HEK293 (cell line): ENCODE measurements at regions not wholly inside any gene's neighbourhood (a gene's known extent, or its start where the extent isn't known, plus 50 kb on each side); places are given as distances from the start of the nearest gene placed in this dataset.

Experiments
- YY1 ChIP-seq: fragments of 450-650 bp; formaldehyde crosslinking; IDR thresholded peaks from 2 replicates; pipeline ENCODE4 v1.5.1; 2018; ENCODE audit warnings: missing biosample characterization, missing genetic modification characterization
- ZBTB1 ChIP-seq: fragments of 450-650 bp; formaldehyde crosslinking; IDR thresholded peaks from 2 replicates; pipeline ENCODE4 v1.5.1; 2016; ENCODE audit warnings: missing biosample characterization, missing genetic modification characterization
- ZBTB11 ChIP-seq: fragments of 450-650 bp; formaldehyde crosslinking; conservative IDR thresholded peaks from 2 replicates; pipeline ENCODE4 v1.5.1; 2016; ENCODE audit warnings: low read depth, missing biosample characterization, missing genetic modification characterization
- ZBTB7A ChIP-seq: fragments of 450-650 bp; formaldehyde crosslinking; IDR thresholded peaks from 2 replicates; pipeline ENCODE4 v1.5.1; 2016; ENCODE audit warnings: low read depth, missing biosample characterization, missing genetic modification characterization
- ZNF121 ChIP-seq: fragments of 450-650 bp; formaldehyde crosslinking; IDR thresholded peaks from 2 replicates; pipeline ENCODE4 v1.5.1; 2016; ENCODE audit warnings: missing biosample characterization, missing genetic modification characterization
- ZNF585B ChIP-seq: fragments of 450-650 bp; formaldehyde crosslinking; IDR thresholded peaks from 2 replicates; pipeline ENCODE4 v1.5.1; 2016; ENCODE audit warnings: missing biosample characterization, missing genetic modification characterization
- ZNF747 ChIP-seq: fragments of 450-650 bp; formaldehyde crosslinking; IDR thresholded peaks from 2 replicates; pipeline ENCODE4 v1.5.1; 2016; ENCODE audit warnings: missing biosample characterization, missing genetic modification characterization
- TF ChIP-seq, protein P1 (sequence below): fragments of 450-650 bp; formaldehyde crosslinking; IDR thresholded peaks from 2 replicates; pipeline ENCODE4 v1.5.1; 2016; ENCODE audit warnings: missing biosample characterization, missing genetic modification characterization
- TF ChIP-seq, protein P2 (sequence below): sonication (generic); formaldehyde crosslinking; IDR thresholded peaks from 2 replicates; pipeline ENCODE4 v1.8.1; 2022; ENCODE audit warnings: mild to moderate bottlenecking, moderate library complexity, missing genetic modification reagents
- TF ChIP-seq, protein P3 (sequence below): fragments of 450-650 bp; formaldehyde crosslinking; IDR thresholded peaks from 2 replicates; pipeline ENCODE4 v1.5.1; 2016; ENCODE audit warnings: missing biosample characterization, missing genetic modification characterization, low read depth
- TF ChIP-seq, protein P4 (sequence below): fragments of 450-650 bp; formaldehyde crosslinking; IDR thresholded peaks from 2 replicates; pipeline ENCODE4 v1.5.1; 2017; ENCODE audit warnings: missing biosample characterization, missing genetic modification characterization

- TF ChIP-seq, protein P1, sequence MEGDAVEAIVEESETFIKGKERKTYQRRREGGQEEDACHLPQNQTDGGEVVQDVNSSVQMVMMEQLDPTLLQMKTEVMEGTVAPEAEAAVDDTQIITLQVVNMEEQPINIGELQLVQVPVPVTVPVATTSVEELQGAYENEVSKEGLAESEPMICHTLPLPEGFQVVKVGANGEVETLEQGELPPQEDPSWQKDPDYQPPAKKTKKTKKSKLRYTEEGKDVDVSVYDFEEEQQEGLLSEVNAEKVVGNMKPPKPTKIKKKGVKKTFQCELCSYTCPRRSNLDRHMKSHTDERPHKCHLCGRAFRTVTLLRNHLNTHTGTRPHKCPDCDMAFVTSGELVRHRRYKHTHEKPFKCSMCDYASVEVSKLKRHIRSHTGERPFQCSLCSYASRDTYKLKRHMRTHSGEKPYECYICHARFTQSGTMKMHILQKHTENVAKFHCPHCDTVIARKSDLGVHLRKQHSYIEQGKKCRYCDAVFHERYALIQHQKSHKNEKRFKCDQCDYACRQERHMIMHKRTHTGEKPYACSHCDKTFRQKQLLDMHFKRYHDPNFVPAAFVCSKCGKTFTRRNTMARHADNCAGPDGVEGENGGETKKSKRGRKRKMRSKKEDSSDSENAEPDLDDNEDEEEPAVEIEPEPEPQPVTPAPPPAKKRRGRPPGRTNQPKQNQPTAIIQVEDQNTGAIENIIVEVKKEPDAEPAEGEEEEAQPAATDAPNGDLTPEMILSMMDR, result no peak
- no peak for TF ChIP-seq ZNF585B (tag by site-specific recombination)
- TF ChIP-seq ZBTB11 (tag by site-specific recombination), result no peak
- TF ChIP-seq, protein P2, sequence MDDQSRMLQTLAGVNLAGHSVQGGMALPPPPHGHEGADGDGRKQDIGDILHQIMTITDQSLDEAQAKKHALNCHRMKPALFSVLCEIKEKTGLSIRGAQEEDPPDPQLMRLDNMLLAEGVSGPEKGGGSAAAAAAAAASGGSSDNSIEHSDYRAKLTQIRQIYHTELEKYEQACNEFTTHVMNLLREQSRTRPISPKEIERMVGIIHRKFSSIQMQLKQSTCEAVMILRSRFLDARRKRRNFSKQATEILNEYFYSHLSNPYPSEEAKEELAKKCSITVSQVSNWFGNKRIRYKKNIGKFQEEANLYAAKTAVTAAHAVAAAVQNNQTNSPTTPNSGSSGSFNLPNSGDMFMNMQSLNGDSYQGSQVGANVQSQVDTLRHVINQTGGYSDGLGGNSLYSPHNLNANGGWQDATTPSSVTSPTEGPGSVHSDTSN (CRISPR knock-in tag), result no peak
- no peak for TF ChIP-seq ZNF747 (tag by site-specific recombination)
- no peak for TF ChIP-seq ZBTB7A
- TF ChIP-seq YY1 (tag by site-specific recombination), result no peak
- TF ChIP-seq, protein P3, sequence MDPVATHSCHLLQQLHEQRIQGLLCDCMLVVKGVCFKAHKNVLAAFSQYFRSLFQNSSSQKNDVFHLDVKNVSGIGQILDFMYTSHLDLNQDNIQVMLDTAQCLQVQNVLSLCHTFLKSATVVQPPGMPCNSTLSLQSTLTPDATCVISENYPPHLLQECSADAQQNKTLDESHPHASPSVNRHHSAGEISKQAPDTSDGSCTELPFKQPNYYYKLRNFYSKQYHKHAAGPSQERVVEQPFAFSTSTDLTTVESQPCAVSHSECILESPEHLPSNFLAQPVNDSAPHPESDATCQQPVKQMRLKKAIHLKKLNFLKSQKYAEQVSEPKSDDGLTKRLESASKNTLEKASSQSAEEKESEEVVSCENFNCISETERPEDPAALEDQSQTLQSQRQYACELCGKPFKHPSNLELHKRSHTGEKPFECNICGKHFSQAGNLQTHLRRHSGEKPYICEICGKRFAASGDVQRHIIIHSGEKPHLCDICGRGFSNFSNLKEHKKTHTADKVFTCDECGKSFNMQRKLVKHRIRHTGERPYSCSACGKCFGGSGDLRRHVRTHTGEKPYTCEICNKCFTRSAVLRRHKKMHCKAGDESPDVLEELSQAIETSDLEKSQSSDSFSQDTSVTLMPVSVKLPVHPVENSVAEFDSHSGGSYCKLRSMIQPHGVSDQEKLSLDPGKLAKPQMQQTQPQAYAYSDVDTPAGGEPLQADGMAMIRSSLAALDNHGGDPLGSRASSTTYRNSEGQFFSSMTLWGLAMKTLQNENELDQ (tag by site-specific recombination), result no peak
- no peak for TF ChIP-seq ZNF121 (tag by site-specific recombination)
- TF ChIP-seq, protein P4, sequence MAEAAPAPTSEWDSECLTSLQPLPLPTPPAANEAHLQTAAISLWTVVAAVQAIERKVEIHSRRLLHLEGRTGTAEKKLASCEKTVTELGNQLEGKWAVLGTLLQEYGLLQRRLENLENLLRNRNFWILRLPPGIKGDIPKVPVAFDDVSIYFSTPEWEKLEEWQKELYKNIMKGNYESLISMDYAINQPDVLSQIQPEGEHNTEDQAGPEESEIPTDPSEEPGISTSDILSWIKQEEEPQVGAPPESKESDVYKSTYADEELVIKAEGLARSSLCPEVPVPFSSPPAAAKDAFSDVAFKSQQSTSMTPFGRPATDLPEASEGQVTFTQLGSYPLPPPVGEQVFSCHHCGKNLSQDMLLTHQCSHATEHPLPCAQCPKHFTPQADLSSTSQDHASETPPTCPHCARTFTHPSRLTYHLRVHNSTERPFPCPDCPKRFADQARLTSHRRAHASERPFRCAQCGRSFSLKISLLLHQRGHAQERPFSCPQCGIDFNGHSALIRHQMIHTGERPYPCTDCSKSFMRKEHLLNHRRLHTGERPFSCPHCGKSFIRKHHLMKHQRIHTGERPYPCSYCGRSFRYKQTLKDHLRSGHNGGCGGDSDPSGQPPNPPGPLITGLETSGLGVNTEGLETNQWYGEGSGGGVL (tag by site-specific recombination), result no peak
- TF ChIP-seq ZBTB1 (tag by site-specific recombination), result no peak
These were observed 440.7 kb downstream of the KCNH5 start for GRCh38 chr14:62604524-62604923.
